IPS DF 4.7 (cell line): ENCODE measurements at regions not wholly inside any gene's neighbourhood (a gene's known extent, or its start where the extent isn't known, plus 50 kb on each side); places are given as distances from the start of the nearest gene placed in this dataset.
"Not testable (repeated sequence)": the region's sequence is repeated elsewhere in the genome, so short reads cannot be mapped to it uniquely, and the experiment has no call there.

Source experiments
- DNase-seq: peaks from one replicate; pipeline ENCODE4 v3.0.0-alpha.2; 2013; ENCODE audit warnings: low spot score; ENCODE audit errors: extremely low read depth

DNA sequence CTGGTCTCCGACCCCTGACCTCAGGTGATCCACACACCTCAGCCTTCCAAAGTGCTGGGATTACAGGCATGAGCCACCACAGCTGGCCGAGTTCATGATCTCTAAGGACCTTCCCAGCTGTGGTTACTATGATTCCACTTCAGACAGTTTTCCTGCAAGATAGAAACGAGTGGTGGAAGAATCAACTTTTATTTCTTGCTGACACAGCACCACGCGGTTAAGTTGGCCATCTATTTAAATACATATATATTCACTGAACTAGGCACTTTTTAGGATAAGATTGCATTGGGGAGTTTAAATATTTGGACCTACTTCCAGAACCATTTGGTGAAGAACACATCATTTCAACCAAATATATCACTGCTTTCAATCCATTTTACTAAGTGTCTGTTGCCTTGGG lies 213.4 kb downstream of the TBX5 start:
- DNase-seq: no peak

DNA sequence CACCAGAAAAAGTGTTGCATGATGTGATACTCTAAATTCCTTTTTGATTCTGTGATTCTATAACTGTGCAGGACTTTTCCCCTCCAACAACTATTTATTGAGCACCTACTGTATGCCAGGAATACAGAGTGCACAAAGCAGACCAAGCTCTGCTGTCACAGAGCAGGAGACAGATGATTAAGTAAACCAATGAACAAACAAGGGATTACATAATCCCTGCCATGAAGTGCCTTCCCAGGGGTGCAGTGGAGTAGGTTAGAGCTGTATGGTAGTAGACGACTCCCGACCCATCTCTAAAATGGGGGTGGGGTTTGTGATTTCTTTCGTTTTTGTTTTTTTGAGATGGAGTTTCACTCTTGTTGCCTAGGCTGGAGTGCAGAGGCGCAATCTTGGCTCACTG lies 213.9 kb downstream of the TBX5 start:
- DNase-seq: no peak

DNA sequence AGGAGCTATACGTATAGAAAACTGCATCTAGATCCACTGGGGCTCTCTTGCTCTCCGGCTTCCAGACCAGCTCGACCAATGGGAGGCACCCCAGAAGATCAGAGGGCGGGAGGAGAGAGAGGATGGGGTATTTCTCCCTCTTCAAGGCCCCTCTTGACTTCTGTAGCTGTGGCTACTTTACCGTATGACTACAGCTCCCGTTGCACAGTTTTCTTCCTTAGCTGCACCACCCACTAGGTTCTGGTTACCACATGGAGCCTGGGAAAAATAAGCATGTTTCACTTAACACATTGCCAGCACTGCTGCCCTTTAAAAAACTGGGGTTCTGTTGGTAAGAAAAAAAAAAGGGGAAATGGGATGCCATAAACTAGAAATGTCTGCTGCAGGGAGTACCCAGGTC lies 214.4 kb downstream of the TBX5 start:
- DNase-seq: no peak

DNA sequence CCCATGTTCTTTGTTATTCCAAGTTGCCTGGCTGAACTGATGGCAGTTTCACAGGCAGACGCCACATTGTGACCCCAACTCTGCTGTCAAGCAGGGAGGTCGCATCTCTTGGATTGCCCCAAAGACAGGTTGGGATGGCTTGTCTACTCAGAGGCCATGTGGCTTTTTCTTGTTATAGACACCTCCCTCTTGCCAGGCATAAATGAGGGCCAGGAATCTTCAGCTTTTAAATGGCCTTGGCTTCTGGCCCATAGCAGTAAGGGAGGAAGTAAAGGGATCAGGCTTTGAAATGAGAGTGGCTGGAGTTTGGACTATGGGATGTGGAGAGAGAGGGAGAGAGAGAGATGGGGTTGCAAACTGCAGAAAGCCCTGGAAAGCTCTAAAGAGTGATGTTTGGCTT lies 215.0 kb downstream of the TBX5 start:
- no peak for DNase-seq

DNA sequence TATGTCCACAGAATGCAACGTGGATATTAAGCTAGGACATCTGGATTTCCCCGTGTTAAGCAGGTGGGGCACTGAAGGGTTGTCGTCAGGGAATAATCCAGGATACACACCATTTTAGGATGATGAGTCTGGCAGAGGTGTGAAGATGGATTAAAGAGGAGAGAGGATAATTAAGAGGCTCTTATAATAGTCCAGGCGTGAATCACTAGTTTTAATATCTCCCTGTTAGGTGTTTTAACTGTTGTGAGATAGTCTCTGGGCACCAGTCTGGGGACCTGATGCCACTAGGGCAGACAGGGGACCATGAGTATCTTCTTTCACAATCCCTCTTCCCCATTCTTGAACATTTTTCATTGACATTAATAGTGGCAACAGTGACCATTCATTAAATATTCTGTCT lies 216.7 kb downstream of the TBX5 start:
- no peak for DNase-seq

DNA sequence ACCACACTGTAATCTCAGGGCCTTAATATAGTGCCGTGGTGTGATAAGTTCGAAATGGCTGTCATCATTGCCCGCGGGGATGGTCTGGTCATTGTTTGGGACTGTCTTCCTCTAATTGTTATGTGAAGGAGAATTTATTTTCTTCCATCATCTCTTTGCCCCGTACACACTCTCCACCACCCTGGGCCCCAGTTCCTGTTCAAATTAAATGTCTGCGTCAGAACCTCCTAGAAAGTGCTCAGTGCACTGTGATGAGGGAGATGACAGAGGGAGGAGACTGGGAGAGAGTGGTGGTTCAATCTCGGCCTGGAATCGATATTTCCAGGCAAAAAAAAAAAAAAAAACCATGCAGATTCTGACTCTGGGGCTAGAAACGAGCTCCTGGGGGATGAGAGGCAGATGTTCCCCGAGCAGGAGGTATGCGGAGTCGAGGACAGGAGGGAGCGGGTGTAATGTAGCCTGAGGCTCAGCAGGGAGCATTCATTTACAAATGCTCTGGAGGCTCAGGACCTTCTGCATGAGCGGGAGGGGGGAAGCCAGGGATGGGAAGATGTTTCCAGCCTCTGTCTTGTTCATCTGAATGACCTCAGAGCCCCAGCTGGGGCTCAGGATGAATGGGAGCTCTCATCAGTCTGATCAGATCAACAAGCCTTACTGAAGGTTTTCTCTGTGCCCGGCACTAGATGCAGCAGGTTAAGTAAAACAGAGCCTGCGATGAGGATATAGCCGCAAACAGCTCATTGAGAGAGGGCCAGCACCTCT lies 219.5 kb downstream of the TBX5 start:
- DNase-seq: peak; percentile 64

DNA sequence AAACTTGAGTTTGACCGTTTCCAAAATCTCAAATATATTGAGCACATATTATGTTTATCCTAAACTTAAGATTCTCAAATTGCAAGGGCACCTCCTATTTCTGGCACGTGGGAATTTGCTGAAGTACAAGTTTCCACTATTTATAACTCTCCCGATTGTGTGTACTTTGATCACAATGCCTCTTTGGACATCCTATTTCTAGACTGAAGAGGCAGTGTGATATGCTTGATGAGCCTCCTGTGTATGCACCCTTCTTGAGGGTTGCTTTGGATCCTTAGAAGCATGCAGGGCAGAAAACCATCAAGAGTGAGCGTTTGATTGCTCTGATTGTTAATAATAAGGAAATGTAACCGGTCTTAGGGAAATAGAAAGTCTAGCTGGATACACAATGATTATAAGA lies 218.9 kb upstream of the RBM19 start:
- no peak for DNase-seq

DNA sequence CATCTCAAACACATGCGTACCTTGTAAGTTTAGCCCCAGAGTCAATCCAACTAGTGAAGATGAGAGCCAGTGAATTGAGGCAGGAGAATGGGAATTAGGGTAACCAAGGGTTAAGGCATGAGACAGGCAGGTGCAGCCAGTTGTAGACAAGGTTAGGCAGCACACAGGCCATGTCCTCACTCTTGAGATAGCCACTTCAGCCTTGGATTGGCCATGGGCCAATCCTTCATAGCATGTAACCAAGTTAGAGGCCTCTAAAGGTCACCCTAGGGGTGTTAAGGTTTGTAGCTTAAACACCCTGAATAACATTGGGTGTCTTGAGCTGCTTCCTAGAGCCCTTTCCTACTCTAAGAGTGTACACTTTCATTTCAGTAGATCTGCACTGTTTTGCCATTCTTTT lies 208.2 kb upstream of the RBM19 start:
- DNase-seq: no peak

DNA sequence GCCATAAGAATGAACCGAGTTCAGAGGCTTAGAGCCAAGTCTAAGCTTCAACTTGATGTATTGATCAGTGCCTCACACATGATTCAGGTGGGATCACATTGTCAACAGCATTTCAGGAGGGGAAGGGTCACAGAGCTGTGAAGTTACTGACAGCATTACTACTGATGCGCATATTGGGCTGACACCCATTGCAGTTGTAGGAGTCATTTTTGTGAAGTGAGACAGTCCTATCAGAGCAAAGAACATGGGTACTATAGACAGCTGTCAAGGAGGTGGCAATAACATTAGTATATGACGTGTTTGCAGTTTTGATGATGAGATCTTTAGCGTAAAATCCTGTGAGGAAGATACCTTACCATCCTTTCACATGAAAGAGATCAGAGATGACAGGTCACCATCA lies 206.0 kb upstream of the RBM19 start:
- no peak for DNase-seq

DNA sequence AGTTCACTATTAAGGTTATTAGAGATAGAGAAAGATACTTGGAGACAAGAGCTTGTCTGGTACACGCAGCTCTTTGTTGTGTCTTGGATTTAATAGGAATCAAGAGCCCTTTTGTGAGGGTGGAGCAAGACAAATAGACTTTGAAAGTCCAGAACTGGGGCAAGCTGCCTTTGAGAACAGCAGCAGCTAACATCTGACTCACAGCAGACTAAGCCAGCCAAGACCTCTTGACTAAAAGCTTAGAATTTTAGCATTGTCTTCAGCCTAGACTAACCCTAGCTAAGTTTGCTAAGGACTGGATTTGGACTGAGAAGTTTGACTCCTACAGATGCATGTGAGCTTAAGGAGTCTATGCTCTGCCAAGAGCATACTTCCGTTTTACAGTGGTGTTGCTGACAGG lies 201.9 kb upstream of the RBM19 start:
- DNase-seq: no peak

DNA sequence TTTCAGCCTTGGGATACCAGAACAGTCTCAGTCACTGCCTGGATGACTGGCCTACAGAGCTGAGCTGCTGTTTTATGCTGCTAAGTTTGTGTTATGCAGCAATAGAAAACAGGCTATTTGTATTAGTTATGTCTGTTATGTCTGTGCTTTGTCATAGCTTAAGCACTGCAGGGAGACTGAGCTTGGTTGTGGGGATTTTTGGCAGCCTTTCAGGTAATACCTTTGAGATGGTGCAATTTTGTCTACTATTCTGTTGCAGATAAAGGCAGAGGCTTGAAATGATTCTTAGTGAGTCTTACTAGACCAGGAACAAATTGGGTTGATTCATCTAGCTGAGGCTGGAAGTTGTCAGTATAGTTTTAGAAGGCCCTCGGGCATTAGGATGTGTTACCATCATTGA lies 201.3 kb upstream of the RBM19 start:
- DNase-seq: no peak

DNA sequence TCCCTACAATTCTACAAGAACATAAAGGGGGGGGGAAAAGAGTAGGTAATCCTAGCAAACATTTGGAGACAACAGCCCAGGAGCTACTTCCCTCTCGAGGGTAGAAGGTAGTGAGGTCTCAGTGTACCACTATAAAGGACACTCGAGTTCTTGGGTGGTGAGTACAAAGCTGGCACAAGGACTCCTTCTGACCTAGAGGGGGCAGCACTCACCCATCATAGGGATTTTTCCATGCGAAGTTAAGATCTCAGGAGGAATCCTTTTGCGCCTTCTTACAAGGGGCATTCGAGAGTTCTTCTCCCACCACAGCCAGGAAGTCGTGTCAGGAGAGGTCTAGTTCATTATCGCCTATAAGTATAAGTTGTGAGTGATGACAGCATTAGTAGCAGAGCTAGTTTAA lies 200.2 kb upstream of the RBM19 start:
- DNase-seq: peak; percentile 82

DNA sequence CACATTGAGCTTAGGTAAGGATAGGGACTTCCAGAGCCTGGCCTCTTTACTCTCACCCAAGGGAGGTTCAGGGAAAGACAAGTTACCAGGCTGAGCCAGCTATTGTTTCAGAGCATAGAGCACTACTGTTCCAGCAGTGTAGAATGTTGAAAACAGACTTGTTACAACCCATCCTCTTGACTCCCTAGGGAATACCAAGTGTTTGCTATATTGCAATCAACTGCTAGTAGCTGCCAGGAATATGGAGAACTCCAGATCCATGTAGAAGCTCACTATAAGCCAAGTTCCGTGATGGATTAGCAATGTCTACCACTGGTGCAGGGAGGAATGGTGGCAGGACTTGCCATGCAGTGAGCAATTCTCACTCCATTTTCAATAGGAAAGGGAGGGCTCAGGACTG lies 199.8 kb upstream of the RBM19 start:
- no peak for DNase-seq

DNA sequence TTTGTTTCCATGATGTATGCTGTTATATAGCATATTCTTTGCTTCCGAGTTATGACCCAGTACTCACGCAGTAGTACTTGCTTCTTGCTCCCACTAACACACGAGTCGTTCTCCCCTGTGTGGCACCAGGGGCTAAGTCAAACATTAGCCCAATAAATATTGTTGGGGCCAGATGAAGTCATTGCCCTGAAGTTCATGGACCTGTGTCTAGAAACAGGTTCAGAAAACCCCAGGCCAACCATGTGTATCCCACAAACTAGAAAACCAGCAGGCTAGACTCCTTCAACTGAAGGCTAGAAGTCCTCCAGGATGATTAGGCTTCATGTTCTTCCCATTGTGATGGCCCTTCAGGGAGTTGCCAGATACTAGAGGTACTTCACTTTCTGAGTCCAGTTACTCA lies 198.2 kb upstream of the RBM19 start:
- no peak for DNase-seq

DNA sequence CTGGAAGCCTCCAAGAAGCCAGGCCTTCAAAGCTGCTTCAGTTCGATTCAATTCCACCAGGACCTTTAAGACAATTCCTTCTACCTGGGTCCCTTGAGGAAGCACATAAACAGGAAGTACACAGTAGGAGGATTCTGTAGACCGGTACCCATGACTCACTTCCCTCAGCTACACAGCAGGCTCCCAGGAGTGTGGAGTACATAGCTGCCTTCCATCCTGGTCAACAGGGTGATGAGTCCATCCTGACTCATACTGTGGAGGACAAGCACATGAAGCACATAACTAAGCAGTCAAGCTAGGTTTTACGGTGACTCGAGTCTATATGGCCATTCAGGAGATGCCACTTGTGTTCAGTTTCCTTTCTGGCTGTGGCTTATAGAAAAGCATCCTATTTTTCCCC lies 197.6 kb upstream of the RBM19 start:
- DNase-seq: no peak

DNA sequence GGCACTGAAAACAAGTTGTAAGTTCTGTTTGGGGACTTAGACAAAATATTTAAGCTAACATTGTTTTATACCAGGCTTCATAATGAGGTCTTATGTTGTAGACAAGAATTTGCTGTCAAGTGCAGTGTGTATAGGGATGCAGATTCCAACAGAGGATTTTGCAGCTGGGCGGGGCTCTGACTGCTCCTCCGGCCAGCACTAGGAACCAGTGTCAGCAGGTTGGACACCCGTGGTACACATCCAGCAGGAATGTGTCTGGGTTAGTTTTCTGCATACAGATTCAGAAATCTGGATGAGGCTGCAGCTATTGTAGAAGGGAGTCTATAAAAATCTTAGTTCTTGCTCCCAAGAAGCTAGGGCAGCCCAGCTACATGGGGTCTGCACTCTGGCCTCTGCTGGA lies 194.3 kb upstream of the RBM19 start:
- no peak for DNase-seq

DNA sequence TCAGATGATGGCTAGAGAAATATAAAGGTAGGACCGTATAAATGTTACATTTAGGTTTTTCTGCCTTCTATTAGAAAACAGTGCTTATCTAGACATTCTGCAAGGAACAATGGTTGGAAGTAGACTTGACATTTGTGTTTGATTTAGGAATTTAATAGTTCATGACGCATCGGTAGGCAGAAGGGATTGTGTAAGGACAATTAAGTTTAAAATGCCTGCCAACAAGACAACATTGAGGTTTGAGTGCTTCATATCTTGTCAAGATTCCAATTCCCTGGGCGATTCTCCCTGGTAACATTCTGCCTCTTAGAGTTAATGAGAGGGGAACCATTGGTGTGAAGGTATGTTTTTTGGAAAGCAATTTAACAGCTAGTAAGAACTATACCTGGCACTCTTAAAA lies 186.8 kb upstream of the RBM19 start:
- DNase-seq: no peak

DNA sequence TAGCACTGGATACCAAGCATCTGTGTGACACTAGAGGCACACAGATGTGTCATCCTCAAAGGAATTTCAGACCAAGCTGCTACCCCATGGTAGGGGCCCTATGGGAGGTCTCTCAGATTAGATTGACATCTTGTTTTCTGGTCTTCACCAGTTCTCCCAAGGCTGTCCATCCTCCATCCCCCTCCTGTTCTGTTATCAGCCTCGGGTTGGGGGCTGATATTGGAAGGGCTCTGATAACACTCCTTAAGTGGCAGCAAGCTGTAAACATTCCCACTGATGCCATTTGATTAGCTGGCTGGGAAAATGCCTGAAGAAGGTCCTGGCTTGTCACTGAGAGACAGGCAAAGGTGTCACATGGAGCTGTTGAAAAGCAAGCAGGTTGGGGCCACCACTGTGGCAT lies 185.9 kb upstream of the RBM19 start:
- DNase-seq: no peak

DNA sequence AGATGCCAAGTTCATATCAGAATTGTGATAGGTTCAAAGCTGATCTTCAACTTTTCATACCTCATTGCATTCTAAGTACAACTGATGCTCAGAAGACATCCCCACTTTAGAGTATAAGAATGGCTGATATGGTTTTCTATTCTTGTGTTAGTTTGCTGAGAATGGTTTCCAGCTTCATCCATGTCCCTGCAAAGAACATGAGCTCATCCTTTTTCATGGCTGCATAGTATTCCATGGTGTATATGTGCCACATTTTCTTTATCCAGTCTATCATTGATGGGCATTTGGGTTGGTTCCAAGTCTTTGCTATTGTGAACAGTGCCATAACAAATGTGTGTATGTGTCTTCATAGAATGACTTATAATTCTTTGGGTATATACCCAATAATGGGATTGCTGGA lies 184.5 kb upstream of the RBM19 start:
- not testable (repeated sequence) for DNase-seq

DNA sequence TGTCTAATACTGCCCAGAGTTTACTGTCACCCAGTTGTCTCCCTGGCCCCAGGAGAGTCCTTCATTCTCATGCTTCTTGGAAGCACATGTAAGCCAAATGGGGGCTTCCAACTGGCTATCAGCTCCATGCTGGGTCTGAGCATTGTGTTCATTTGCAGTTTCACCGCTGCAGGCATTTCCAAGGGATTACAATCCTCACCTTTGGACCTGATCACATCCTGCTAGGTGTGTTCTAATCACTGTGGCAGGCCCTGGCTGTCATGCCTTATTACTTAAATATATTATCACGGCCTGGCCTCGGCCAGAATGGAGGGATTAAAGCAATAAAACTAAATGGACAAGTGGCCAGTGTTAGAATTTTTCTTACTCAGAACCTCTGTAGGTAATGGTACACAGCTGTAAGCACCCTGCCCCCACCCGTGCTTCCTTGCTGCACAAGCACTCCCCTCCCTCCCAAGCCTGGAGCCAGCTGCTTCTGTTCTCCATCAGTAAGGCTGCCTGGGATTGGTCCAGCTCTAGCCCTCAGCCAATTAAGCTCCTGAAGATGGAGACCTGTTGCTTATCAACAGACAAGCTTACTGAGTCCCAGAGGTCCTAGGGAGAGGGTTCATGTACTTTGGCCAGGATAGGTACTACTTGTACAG lies 175.9 kb upstream of the RBM19 start:
- no peak for DNase-seq

DNA sequence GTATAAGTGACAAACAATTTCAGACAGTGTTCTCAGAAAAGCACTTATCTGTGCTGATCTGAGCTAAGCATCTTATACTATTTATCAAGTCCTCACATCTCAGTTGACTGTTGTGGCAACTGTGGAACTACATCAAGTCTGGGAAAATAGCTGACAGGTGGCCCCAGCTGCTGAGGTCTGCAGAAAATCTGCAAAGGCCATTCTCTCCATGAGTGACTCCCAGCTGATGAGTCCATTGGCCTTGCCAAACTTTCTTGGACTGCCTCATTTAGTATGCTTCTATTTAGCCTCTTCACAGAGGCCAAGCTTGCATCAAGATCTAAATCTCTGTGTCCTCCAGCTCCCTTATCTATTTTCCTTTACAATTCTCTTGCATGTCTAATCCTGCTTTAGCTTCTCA lies 174.5 kb upstream of the RBM19 start:
- DNase-seq: no peak

DNA sequence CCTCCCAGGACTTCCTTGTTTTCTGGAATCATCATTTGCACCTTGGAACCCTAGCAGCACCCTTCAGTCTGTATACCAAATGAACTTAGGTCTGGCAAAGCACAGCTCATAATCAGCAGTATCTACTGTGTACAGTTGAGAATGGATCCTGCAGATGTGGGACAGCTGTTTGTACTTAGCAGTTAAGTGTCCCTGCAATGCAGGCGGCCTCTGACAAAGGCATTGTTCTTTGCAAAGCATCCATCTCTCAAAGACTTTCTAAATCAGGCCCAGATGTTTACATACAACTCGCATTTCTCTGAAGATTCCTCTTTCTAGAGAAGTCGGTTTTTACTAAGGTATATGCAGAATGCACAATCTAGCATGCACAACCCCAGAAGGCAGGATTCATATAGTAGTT lies 170.5 kb upstream of the RBM19 start:
- DNase-seq: no peak

DNA sequence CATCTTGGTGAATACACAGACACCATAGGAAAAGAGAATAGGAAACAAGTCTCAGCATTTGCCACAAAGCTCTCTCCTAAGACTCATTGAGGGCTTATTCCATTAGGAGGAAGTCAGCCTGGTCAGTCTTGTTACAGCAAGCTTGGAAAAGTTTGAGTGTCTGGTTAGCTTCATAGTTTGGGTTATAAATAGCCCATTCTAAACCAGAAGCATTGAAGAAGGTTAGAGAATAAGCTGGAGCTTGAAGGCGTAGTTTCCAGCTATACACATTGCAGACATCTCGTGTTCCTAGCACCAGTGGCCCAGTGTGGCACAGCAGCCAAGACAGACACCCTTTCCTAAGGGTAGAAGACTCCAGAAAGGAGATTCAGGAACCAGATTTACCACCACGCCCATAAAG lies 168.8 kb upstream of the RBM19 start:
- DNase-seq: no peak
